ENCODE measurements at regions not wholly inside any gene's neighbourhood (a gene's known extent, or its start where the extent isn't known, plus 50 kb on each side); places are given as distances from the start of the nearest gene placed in this dataset.
"Not testable (repeated sequence)": the region's sequence is repeated elsewhere in the genome, so short reads cannot be mapped to it uniquely, and the experiment has no call there.

- no peak overlapping the region for H3K4me3 ChIP-seq (ENCODE audit: low read length)
- no peaks in the 10 kb centered on the region for H3K4me1 ChIP-seq (ENCODE audit: control insufficient read depth, insufficient read depth, low read length)
- H3K9me3 ChIP-seq (ENCODE audit: control insufficient read depth, low read depth, low read length): no peaks in the 10 kb centered on the region
- no peak overlapping the region for H3K27ac ChIP-seq (ENCODE audit: low read length)
- WGBS (ENCODE audit: insufficient coverage, low lambda C conversion rate): 83% methylated on average over 2 of the region's 2 CpGs
- DNase-seq: no peak
- H3K27me3 ChIP-seq (ENCODE audit: control insufficient read depth, insufficient read depth, low read length): no peaks in the 10 kb centered on the region
- H3K36me3 ChIP-seq (ENCODE audit: control insufficient read depth, insufficient read depth, low read length): no peaks in the 10 kb centered on the region
Measured at GRCh38 chr12:17064834-17065233, 458.9 kb upstream of the LMO3 start.

GRCh38 chr12:17062267-17063036, 456.5 kb upstream of the LMO3 start:
- no CpG with 5 or more reads among the region's 4 CpGs for WGBS (ENCODE audit: insufficient coverage, low lambda C conversion rate)

GRCh38 chr12:17060260-17060659, 454.3 kb upstream of the LMO3 start:
- Histone ChIP-seq H3K4me1 (ENCODE audit: control insufficient read depth, insufficient read depth, low read length) (no peaks in the 10 kb centered on the region), H3K27ac (ENCODE audit: low read length) (no peak overlapping the region), H3K36me3 (ENCODE audit: control insufficient read depth, insufficient read depth, low read length) (no peaks in the 10 kb centered on the region), H3K9me3 (ENCODE audit: control insufficient read depth, low read depth, low read length) (no peaks in the 10 kb centered on the region), H3K27me3 (ENCODE audit: control insufficient read depth, insufficient read depth, low read length) (no peaks in the 10 kb centered on the region), H3K4me3 (ENCODE audit: low read length) (no peak overlapping the region)
- no peak for DNase-seq
- 75% methylated on average over 4 of the region's 5 CpGs for WGBS (ENCODE audit: insufficient coverage, low lambda C conversion rate)

More at GRCh38 chr12:17062267-17063036, 456.5 kb upstream of the LMO3 start:
- no peak overlapping the region for H3K4me3 ChIP-seq (ENCODE audit: low read length)
- no peaks in the 10 kb centered on the region for H3K36me3 ChIP-seq (ENCODE audit: control insufficient read depth, insufficient read depth, low read length)
- H3K4me1 ChIP-seq (ENCODE audit: control insufficient read depth, insufficient read depth, low read length): no peaks in the 10 kb centered on the region
- no peaks in the 10 kb centered on the region for H3K27me3 ChIP-seq (ENCODE audit: control insufficient read depth, insufficient read depth, low read length)
- no peak for DNase-seq
- no peak overlapping the region for H3K27ac ChIP-seq (ENCODE audit: low read length)
- H3K9me3 ChIP-seq (ENCODE audit: control insufficient read depth, low read depth, low read length): no peaks in the 10 kb centered on the region

GRCh38 chr12:17056546-17056945, 450.6 kb upstream of the LMO3 start:
- Histone ChIP-seq H3K4me1 (ENCODE audit: control insufficient read depth, insufficient read depth, low read length) (no peaks in the 10 kb centered on the region), H3K27ac (ENCODE audit: low read length) (no peak overlapping the region), H3K9me3 (ENCODE audit: control insufficient read depth, low read depth, low read length) (peaks cover 2% of the 10 kb centered on the region), H3K4me3 (ENCODE audit: low read length) (no peak overlapping the region), H3K36me3 (ENCODE audit: control insufficient read depth, insufficient read depth, low read length) (no peaks in the 10 kb centered on the region), H3K27me3 (ENCODE audit: control insufficient read depth, insufficient read depth, low read length) (no peaks in the 10 kb centered on the region)
- no peak for DNase-seq
- 76% methylated on average over 2 of the region's 2 CpGs for WGBS (ENCODE audit: insufficient coverage, low lambda C conversion rate)

GRCh38 chr12:17038923-17039322, 433.0 kb upstream of the LMO3 start:
- no peak for DNase-seq
- H3K27ac ChIP-seq (ENCODE audit: low read length): no peak overlapping the region
- H3K9me3 ChIP-seq (ENCODE audit: control insufficient read depth, low read depth, low read length): no peaks in the 10 kb centered on the region
- no peaks in the 10 kb centered on the region for H3K27me3 ChIP-seq (ENCODE audit: control insufficient read depth, insufficient read depth, low read length)
- no peaks in the 10 kb centered on the region for H3K36me3 ChIP-seq (ENCODE audit: control insufficient read depth, insufficient read depth, low read length)
- no peaks in the 10 kb centered on the region for H3K4me1 ChIP-seq (ENCODE audit: control insufficient read depth, insufficient read depth, low read length)
- no peak overlapping the region for H3K4me3 ChIP-seq (ENCODE audit: low read length)

GRCh38 chr12:17035372-17035771, 429.4 kb upstream of the LMO3 start:
- Histone ChIP-seq H3K27ac (ENCODE audit: low read length) (no peak overlapping the region), H3K4me1 (ENCODE audit: control insufficient read depth, insufficient read depth, low read length) (no peaks in the 10 kb centered on the region), H3K4me3 (ENCODE audit: low read length) (no peak overlapping the region), H3K9me3 (ENCODE audit: control insufficient read depth, low read depth, low read length) (no peaks in the 10 kb centered on the region), H3K27me3 (ENCODE audit: control insufficient read depth, insufficient read depth, low read length) (no peaks in the 10 kb centered on the region), H3K36me3 (ENCODE audit: control insufficient read depth, insufficient read depth, low read length) (no peaks in the 10 kb centered on the region)
- 100% methylated on average over 1 of the region's 5 CpGs for WGBS (ENCODE audit: insufficient coverage, low lambda C conversion rate)
- DNase-seq: no peak

- no peak for DNase-seq
- H3K36me3 ChIP-seq (ENCODE audit: control insufficient read depth, insufficient read depth, low read length): no peaks in the 10 kb centered on the region
- no peak overlapping the region for H3K27ac ChIP-seq (ENCODE audit: low read length)
- WGBS (ENCODE audit: insufficient coverage, low lambda C conversion rate): no CpG with 5 or more reads among the region's 1 CpG
- no peaks in the 10 kb centered on the region for H3K9me3 ChIP-seq (ENCODE audit: control insufficient read depth, low read depth, low read length)
- H3K27me3 ChIP-seq (ENCODE audit: control insufficient read depth, insufficient read depth, low read length): no peaks in the 10 kb centered on the region
- H3K4me1 ChIP-seq (ENCODE audit: control insufficient read depth, insufficient read depth, low read length): no peaks in the 10 kb centered on the region
- H3K4me3 ChIP-seq (ENCODE audit: low read length): no peak overlapping the region
Measured at GRCh38 chr12:17030338-17030737, 424.4 kb upstream of the LMO3 start.

GRCh38 chr12:17028348-17028747, 422.4 kb upstream of the LMO3 start:
- Histone ChIP-seq H3K27ac (ENCODE audit: low read length) (no peak overlapping the region), H3K4me1 (ENCODE audit: control insufficient read depth, insufficient read depth, low read length) (no peaks in the 10 kb centered on the region), H3K27me3 (ENCODE audit: control insufficient read depth, insufficient read depth, low read length) (no peaks in the 10 kb centered on the region), H3K9me3 (ENCODE audit: control insufficient read depth, low read depth, low read length) (no peaks in the 10 kb centered on the region), H3K36me3 (ENCODE audit: control insufficient read depth, insufficient read depth, low read length) (no peaks in the 10 kb centered on the region), H3K4me3 (ENCODE audit: low read length) (no peak overlapping the region)
- WGBS (ENCODE audit: insufficient coverage, low lambda C conversion rate): no CpG with 5 or more reads among the region's 4 CpGs
- no peak for DNase-seq

- DNase-seq; H3K4me3 ChIP-seq (ENCODE audit: low read length); H3K36me3 ChIP-seq (ENCODE audit: control insufficient read depth, insufficient read depth, low read length); H3K27ac ChIP-seq (ENCODE audit: low read length); H3K9me3 ChIP-seq (ENCODE audit: control insufficient read depth, low read depth, low read length); H3K27me3 ChIP-seq (ENCODE audit: control insufficient read depth, insufficient read depth, low read length); H3K4me1 ChIP-seq (ENCODE audit: control insufficient read depth, insufficient read depth, low read length): not testable (repeated sequence)
- no CpG with 5 or more reads among the region's 10 CpGs for WGBS (ENCODE audit: insufficient coverage, low lambda C conversion rate)
Measured at GRCh38 chr12:17025424-17025823, 419.5 kb upstream of the LMO3 start.

GRCh38 chr12:17020765-17021164, 414.8 kb upstream of the LMO3 start:
- H3K4me1 ChIP-seq (ENCODE audit: control insufficient read depth, insufficient read depth, low read length): no peaks in the 10 kb centered on the region
- no peak overlapping the region for H3K4me3 ChIP-seq (ENCODE audit: low read length)
- no peak for DNase-seq
- no peaks in the 10 kb centered on the region for H3K27me3 ChIP-seq (ENCODE audit: control insufficient read depth, insufficient read depth, low read length)
- no peaks in the 10 kb centered on the region for H3K9me3 ChIP-seq (ENCODE audit: control insufficient read depth, low read depth, low read length)
- H3K27ac ChIP-seq (ENCODE audit: low read length): no peak overlapping the region
- H3K36me3 ChIP-seq (ENCODE audit: control insufficient read depth, insufficient read depth, low read length): no peaks in the 10 kb centered on the region

- Histone ChIP-seq H3K27me3 (ENCODE audit: control insufficient read depth, insufficient read depth, low read length) (no peaks in the 10 kb centered on the region), H3K4me1 (ENCODE audit: control insufficient read depth, insufficient read depth, low read length) (no peaks in the 10 kb centered on the region), H3K36me3 (ENCODE audit: control insufficient read depth, insufficient read depth, low read length) (no peaks in the 10 kb centered on the region), H3K27ac (ENCODE audit: low read length) (no peak overlapping the region), H3K9me3 (ENCODE audit: control insufficient read depth, low read depth, low read length) (no peaks in the 10 kb centered on the region), H3K4me3 (ENCODE audit: low read length) (no peak overlapping the region)
- WGBS (ENCODE audit: insufficient coverage, low lambda C conversion rate): no CpG with 5 or more reads among the region's 3 CpGs
- no peak for DNase-seq
Measured at GRCh38 chr12:17017402-17017801, 411.4 kb upstream of the LMO3 start.

All from large intestine (tissue), 3 donors.